ENCODE measurements at regions not wholly inside any gene's neighbourhood (a gene's known extent, or its start where the extent isn't known, plus 50 kb on each side); places are given as distances from the start of the nearest gene placed in this dataset.
"Not testable (repeated sequence)": the region's sequence is repeated elsewhere in the genome, so short reads cannot be mapped to it uniquely, and the experiment has no call there.

GRCh38 chr18:44324361-44324760 lies 356.3 kb upstream of the SETBP1 start:
- no peak overlapping the region for H3K27ac Mint-ChIP-seq
- H3K4me1 Mint-ChIP-seq: no peaks in the 10 kb centered on the region
- DNase-seq: no peak
- H3K4me3 Mint-ChIP-seq: no peak overlapping the region
- no peaks in the 10 kb centered on the region for H3K9me3 Mint-ChIP-seq
- H3K27me3 Mint-ChIP-seq: no peaks in the 10 kb centered on the region
- no peaks in the 10 kb centered on the region for H3K36me3 Mint-ChIP-seq

DNA sequence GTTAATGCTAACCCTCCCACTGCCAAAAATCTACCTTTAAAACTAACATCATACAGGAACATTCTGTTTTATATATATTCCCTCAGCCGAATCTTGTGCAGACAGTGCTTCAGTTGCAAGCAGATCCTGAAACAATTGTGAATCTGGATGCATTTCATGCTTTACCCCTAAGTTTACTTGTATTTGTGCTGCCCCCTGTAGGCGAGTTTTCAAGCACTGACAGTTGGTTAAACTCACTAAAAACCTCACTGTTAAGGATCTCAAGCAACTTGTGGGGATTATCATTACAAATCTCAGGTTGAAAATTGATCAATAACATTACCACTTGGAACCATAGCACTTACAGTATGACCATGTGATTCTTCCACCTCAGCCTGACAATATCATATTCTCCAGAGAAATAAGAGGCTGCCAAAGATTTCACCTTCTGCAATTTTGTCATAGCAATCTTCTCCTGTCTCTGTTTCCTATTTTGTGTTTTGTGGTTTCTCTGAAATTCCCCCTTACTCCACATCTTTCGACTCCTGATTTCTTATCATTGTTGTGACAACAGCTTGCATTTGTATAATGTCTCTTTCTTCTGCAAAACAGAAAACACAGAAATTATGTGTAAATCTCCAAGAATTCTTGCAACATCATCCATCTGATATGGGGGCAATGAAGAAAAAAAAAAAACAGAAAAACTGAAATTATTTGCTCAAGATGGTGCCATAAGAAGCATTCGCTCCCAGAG lies 354.6 kb upstream of the SETBP1 start:
- Mint-ChIP-seq H3K4me1 (no peaks in the 10 kb centered on the region), H3K9me3 (no peaks in the 10 kb centered on the region), H3K4me3 (no peak overlapping the region), H3K36me3 (no peaks in the 10 kb centered on the region), H3K27ac (no peak overlapping the region), H3K27me3 (no peaks in the 10 kb centered on the region)
- DNase-seq: peak; percentile 6

GRCh38 chr18:44331656-44332570 lies 348.8 kb upstream of the SETBP1 start:
- no peaks in the 10 kb centered on the region for H3K36me3 Mint-ChIP-seq
- H3K9me3 Mint-ChIP-seq: peaks cover 2% of the 10 kb centered on the region
- H3K27me3 Mint-ChIP-seq: no peaks in the 10 kb centered on the region
- H3K4me1 Mint-ChIP-seq: no peaks in the 10 kb centered on the region
- no peak for DNase-seq
- H3K27ac Mint-ChIP-seq: no peak overlapping the region
- H3K4me3 Mint-ChIP-seq: no peak overlapping the region

GRCh38 chr18:44341759-44342158 lies 338.9 kb upstream of the SETBP1 start:
- DNase-seq: no peak
- no peaks in the 10 kb centered on the region for H3K4me1 Mint-ChIP-seq
- H3K27me3 Mint-ChIP-seq: no peaks in the 10 kb centered on the region
- no peak overlapping the region for H3K4me3 Mint-ChIP-seq
- no peak overlapping the region for H3K27ac Mint-ChIP-seq
- no peaks in the 10 kb centered on the region for H3K36me3 Mint-ChIP-seq
- peaks cover 14% of the 10 kb centered on the region for H3K9me3 Mint-ChIP-seq

DNA sequence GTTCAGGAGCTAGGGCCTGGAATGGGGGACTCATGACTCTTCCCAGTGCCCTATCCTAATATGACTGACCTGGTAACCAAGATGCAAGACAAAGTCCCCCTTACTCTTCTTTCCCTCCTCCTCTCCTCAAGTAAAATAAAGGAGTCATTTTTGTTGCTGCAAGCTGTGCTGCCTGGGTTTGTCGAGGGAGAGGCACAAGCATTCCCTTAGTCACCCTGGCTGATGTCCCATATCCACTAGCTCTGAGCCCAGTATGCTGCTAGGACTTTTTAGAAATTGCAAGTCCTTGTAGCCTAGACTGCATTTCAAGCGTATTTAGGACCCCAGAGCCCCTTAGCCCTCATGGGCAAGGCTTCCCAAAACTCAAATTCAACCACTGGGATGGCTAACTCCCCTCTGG lies 338.5 kb upstream of the SETBP1 start:
- Mint-ChIP-seq H3K27me3 (no peaks in the 10 kb centered on the region), H3K27ac (no peak overlapping the region), H3K4me3 (no peak overlapping the region), H3K36me3 (no peaks in the 10 kb centered on the region), H3K9me3 (peaks cover 14% of the 10 kb centered on the region), H3K4me1 (no peaks in the 10 kb centered on the region)
- no peak for DNase-seq

GRCh38 chr18:44342946-44343345 lies 337.7 kb upstream of the SETBP1 start:
- no peaks in the 10 kb centered on the region for H3K27me3 Mint-ChIP-seq
- H3K4me3 Mint-ChIP-seq: no peak overlapping the region
- H3K9me3 Mint-ChIP-seq: peaks cover 11% of the 10 kb centered on the region
- DNase-seq: no peak
- H3K36me3 Mint-ChIP-seq: no peaks in the 10 kb centered on the region
- no peaks in the 10 kb centered on the region for H3K4me1 Mint-ChIP-seq
- H3K27ac Mint-ChIP-seq: no peak overlapping the region

DNA sequence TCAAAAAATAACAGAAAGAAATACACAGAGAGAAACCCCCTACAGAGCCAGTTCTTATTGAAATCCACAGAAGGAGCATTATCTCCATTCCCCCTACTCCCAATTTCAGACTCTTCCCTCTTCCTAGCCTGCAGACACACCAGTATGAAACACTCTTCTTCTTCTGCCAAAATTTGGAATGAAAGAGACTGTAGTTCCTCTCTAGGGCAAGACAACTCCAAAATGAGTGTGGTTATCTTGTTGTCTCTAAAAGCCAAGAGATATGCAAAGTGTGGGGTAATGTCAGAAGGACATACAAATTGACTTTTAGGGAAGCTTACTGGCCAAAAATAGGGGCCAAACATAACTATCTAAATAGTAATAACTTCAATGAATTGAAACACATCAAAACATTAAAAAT lies 337.1 kb upstream of the SETBP1 start:
- DNase-seq: no peak
- Mint-ChIP-seq H3K4me1 (no peaks in the 10 kb centered on the region), H3K4me3 (no peak overlapping the region), H3K9me3 (peaks cover 5% of the 10 kb centered on the region), H3K27me3 (no peaks in the 10 kb centered on the region), H3K36me3 (no peaks in the 10 kb centered on the region), H3K27ac (no peak overlapping the region)

- peaks cover 6% of the 10 kb centered on the region for H3K9me3 Mint-ChIP-seq
- H3K27me3 Mint-ChIP-seq: no peaks in the 10 kb centered on the region
- no peak overlapping the region for H3K27ac Mint-ChIP-seq
- no peaks in the 10 kb centered on the region for H3K4me1 Mint-ChIP-seq
- DNase-seq: no peak
- no peaks in the 10 kb centered on the region for H3K36me3 Mint-ChIP-seq
- H3K4me3 Mint-ChIP-seq: no peak overlapping the region
These were observed 324.0 kb upstream of the SETBP1 start for GRCh38 chr18:44356566-44357157.

DNA sequence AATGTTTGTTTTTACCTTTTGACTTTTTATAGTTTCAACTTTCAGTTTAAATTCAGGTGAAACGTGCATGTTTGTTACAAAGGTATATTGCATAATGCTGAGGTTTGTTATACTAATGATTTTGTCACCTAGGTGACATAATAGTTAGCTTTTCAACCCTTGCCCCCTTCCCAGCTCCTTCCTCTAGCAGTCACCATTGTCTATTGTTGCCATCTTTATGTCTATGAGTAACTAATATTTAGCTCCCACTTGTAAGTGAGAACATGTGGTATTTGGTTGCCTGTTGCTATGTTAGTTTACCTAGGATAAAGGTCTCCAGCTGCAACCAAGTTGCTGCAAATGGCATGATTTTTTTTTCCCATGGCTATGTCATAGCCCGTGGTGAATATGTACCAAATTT lies 322.3 kb upstream of the SETBP1 start:
- Mint-ChIP-seq H3K27ac (no peak overlapping the region), H3K36me3 (no peaks in the 10 kb centered on the region), H3K9me3 (peaks cover 2% of the 10 kb centered on the region), H3K27me3 (no peaks in the 10 kb centered on the region), H3K4me1 (no peaks in the 10 kb centered on the region), H3K4me3 (no peak overlapping the region)
- no peak for DNase-seq

DNA sequence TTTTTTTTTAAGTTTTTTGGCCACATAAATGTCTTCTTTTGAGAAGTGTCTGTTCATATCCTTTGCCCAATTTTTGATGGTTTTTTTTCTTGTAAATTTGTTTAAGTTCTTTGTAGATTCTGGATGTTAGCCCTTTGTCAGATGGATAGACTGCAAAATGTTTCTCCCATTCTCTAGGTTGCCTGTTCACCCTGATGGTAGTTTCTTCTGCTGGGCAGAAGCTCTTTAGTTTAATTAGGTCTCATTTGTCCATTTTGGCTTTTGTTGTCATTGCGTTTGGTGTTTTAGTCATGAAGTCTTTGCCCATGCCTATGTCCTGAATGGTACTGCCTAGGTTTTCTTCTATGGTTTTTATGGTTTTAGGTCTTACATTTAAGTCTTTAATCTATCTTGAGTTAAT lies 320.9 kb upstream of the SETBP1 start:
- H3K9me3 Mint-ChIP-seq, H3K4me1 Mint-ChIP-seq, H3K27me3 Mint-ChIP-seq, H3K4me3 Mint-ChIP-seq, H3K27ac Mint-ChIP-seq, H3K36me3 Mint-ChIP-seq, DNase-seq: not testable (repeated sequence)

DNA sequence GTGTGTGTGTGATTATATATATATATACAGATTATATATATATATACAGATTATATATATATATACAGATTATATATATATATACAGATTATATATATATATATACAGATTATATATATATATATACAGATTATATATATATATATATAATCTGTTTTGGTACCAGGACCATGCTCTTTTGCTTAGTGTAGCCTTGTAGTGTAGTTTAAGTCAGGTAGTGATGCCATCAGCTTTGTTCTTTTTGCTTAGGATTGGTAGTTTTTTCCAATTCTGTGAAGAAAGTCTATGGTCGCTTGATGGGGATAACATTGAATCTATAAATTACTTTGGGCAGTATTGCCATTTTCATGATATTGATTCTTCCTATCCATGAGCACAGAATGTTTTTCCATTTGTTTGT lies 318.5 kb upstream of the SETBP1 start:
- H3K27me3 Mint-ChIP-seq, H3K27ac Mint-ChIP-seq, DNase-seq, H3K36me3 Mint-ChIP-seq, H3K9me3 Mint-ChIP-seq, H3K4me1 Mint-ChIP-seq, H3K4me3 Mint-ChIP-seq: not testable (repeated sequence)

DNA sequence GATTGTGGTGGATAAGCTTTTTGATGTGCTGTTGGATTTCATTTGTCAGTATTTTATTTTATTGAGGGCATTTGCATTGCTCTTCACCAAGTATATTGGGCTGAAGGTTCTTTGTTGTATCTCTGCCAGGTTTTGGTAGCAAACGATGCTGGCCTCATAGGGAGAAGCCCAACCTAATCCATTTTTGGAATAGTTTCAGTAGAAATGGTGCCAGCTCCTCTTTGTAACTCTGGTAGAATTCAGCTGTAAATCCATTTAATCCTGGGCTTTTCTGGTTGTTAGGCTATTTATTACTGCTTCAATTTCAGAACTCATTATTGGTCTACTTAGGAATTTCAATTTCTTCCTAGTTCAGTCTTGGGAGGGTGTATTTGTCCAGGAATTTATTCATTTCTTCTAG lies 309.8 kb upstream of the SETBP1 start:
- no peak overlapping the region for H3K27ac Mint-ChIP-seq
- peaks cover 3% of the 10 kb centered on the region for H3K36me3 Mint-ChIP-seq
- no peak overlapping the region for H3K4me3 Mint-ChIP-seq
- H3K27me3 Mint-ChIP-seq: peaks cover 4% of the 10 kb centered on the region
- DNase-seq: no peak
- peaks cover 19% of the 10 kb centered on the region for H3K9me3 Mint-ChIP-seq
- no peaks in the 10 kb centered on the region for H3K4me1 Mint-ChIP-seq

DNA sequence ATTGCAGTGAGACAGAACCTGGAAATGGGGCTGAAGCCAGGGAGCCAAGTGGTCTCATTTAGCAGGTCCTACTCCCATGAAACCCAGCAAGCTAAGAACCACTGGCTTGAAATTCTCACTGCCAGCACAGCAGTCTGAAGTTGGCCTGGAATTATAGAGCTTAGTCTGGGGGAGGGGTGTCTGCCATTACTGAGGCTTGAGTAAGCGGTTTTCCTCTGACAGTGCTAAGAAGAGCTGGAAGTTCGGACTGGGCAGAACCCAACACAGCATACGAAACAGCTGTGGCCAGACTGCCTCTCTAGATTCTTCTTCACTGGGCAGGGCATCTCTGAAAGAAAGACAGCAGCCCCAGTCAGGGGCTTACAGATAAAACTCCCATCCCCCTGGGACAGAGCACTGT lies 305.7 kb upstream of the SETBP1 start:
- DNase-seq: no peak
- Mint-ChIP-seq H3K27ac (no peak overlapping the region), H3K36me3 (peaks cover 3% of the 10 kb centered on the region), H3K27me3 (peaks cover 7% of the 10 kb centered on the region), H3K4me3 (no peak overlapping the region), H3K4me1 (no peaks in the 10 kb centered on the region), H3K9me3 (peaks cover 19% of the 10 kb centered on the region)

GRCh38 chr18:44386401-44386800 lies 294.3 kb upstream of the SETBP1 start:
- no peak overlapping the region for H3K27ac Mint-ChIP-seq
- H3K9me3 Mint-ChIP-seq: no peaks in the 10 kb centered on the region
- H3K36me3 Mint-ChIP-seq: no peaks in the 10 kb centered on the region

DNA sequence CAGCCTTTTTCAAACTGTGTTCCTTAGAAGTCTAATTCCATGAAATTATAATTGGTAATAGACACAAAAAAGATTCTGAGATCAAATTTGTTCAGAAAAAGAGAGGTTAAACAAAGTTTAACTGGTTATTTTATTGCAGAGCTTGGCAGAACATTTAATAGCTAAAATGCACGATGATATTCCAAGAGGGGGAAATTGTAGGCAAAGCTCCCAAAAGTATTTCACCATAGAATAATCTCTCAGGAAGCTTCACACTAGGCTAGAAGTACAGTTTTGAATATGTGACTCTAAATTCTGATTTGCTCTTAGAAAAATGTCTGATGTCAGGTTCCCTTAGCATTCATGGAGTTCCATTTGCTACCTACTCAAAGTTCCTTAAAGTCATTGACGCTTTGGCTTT lies 292.4 kb upstream of the SETBP1 start:
- H3K36me3 Mint-ChIP-seq: no peaks in the 10 kb centered on the region
- H3K27ac Mint-ChIP-seq: no peak overlapping the region
- no peaks in the 10 kb centered on the region for H3K27me3 Mint-ChIP-seq
- H3K4me3 Mint-ChIP-seq: no peak overlapping the region
- H3K9me3 Mint-ChIP-seq: no peaks in the 10 kb centered on the region
- H3K4me1 Mint-ChIP-seq: no peaks in the 10 kb centered on the region
- no peak for DNase-seq

More at GRCh38 chr18:44386401-44386800, 294.3 kb upstream of the SETBP1 start:
- H3K4me3 Mint-ChIP-seq: no peak overlapping the region
- DNase-seq: no peak
- H3K4me1 Mint-ChIP-seq: no peaks in the 10 kb centered on the region
- H3K27me3 Mint-ChIP-seq: no peaks in the 10 kb centered on the region
